GM19438 (cell line): ENCODE measurements at regions not wholly inside any gene's neighbourhood (a gene's known extent, or its start where the extent isn't known, plus 50 kb on each side); places are given as distances from the start of the nearest gene placed in this dataset.

Experiments used
- ATAC-seq: cut with Tn5 transposase; IDR thresholded peaks from one replicate; pipeline ENCODE4 v1.9.1; 2021; ENCODE audit warnings: low read depth; ENCODE audit not compliant: unreplicated experiment

- no peak for ATAC-seq
Observed at GRCh38 chr2:43109261-43109743, 117.1 kb downstream of the ZFP36L2 start.

- ATAC-seq: no peak
Observed at GRCh38 chr2:43107679-43108078, 118.7 kb downstream of the ZFP36L2 start.

GRCh38 chr2:43106559-43107527, 119.6 kb downstream of the ZFP36L2 start:
- ATAC-seq: no peak

- no peak for ATAC-seq
Observed at GRCh38 chr2:43105586-43106558, 120.5 kb downstream of the ZFP36L2 start.

- no peak for ATAC-seq
Observed at GRCh38 chr2:43104763-43105162, 121.6 kb downstream of the ZFP36L2 start.

- no peak for ATAC-seq
Observed at GRCh38 chr2:43104106-43104505, 122.3 kb downstream of the ZFP36L2 start.

- ATAC-seq: no peak
Observed at GRCh38 chr2:43103093-43103404, 123.4 kb downstream of the ZFP36L2 start.

- ATAC-seq: no peak
Observed at GRCh38 chr2:43102366-43103092, 123.9 kb downstream of the ZFP36L2 start.

- no peak for ATAC-seq
Observed at GRCh38 chr2:43101751-43102150, 124.7 kb downstream of the ZFP36L2 start.

- ATAC-seq: no peak
Observed at GRCh38 chr2:43100883-43101662, 125.3 kb downstream of the ZFP36L2 start.

- no peak for ATAC-seq
Observed at GRCh38 chr2:43100362-43100882, 126.0 kb downstream of the ZFP36L2 start.

GRCh38 chr2:43099797-43100196, 126.6 kb downstream of the ZFP36L2 start:
- no peak for ATAC-seq

GRCh38 chr2:43098539-43098938, 127.9 kb downstream of the ZFP36L2 start:
- ATAC-seq: no peak

GRCh38 chr2:43097644-43098408, 128.6 kb downstream of the ZFP36L2 start:
- no peak for ATAC-seq

- no peak for ATAC-seq
Observed at GRCh38 chr2:43095533-43096295, 130.7 kb downstream of the ZFP36L2 start.

GRCh38 chr2:43092520-43093179, 133.8 kb downstream of the ZFP36L2 start:
- ATAC-seq: no peak

- ATAC-seq: no peak
Observed at GRCh38 chr2:43090317-43090716, 136.1 kb downstream of the ZFP36L2 start.
